IMR-90 (cell line): ENCODE measurements at regions not wholly inside any gene's neighbourhood (a gene's known extent, or its start where the extent isn't known, plus 50 kb on each side); places are given as distances from the start of the nearest gene placed in this dataset.

Source experiments
- ATAC-seq: fragments of 200-7000 bp; cut with Tn5 transposase; 2 replicates; pipeline ENCODE4 v1.9.1; 2020; ENCODE audit warnings: low read depth, mild to moderate bottlenecking, moderate library complexity
- BruUV-seq: library from RNA; stranded (reverse); fragments of 400-500 nt; replicated peaks from 2 replicates; lab custom pipeline; 2021; lab: Mats Ljungman, UMichigan
- CTCF ChIA-PET: fragments of 300-600 bp; formaldehyde crosslinking; extraction: SDS; loops from one replicate; lab custom pipeline; 2021; ENCODE audit warnings: antibody characterized with exemption; lab: Yijun Ruan, JAX
- POLR2A ChIA-PET: fragments of 300-600 bp; sonication (Branson Sonifier 250); formaldehyde crosslinking; loops from one replicate; lab custom pipeline; 2022; ENCODE audit warnings: antibody characterized with exemption; ENCODE audit not compliant: unreplicated experiment; lab: Charles Lee
- DNase-seq: peaks from one replicate; pipeline ENCODE4 v3.0.0; 2013
- H2AFZ ChIP-seq: replicated peaks from 2 replicates; pipeline ENCODE3; 2013; ENCODE audit warnings: low read length, mild to moderate bottlenecking; ENCODE audit not compliant: poor library complexity
- H2AK5ac ChIP-seq: 2 replicates; pipeline ENCODE4 v1.6.1; 2013; ENCODE audit warnings: low read depth, low read length, inconsistent platforms
- H2AK9ac ChIP-seq: replicated peaks from 2 replicates; pipeline ENCODE3; 2013; ENCODE audit warnings: mild to moderate bottlenecking, low read depth, low read length, moderate library complexity; ENCODE audit not compliant: poor library complexity
- H2BK120ac ChIP-seq: 2 replicates; pipeline ENCODE4 v1.6.1; 2013; ENCODE audit warnings: low read depth, low read length, inconsistent platforms
- H2BK15ac ChIP-seq: 3 replicates; pipeline ENCODE4 v1.6.1; 2013; ENCODE audit warnings: low read depth, low read length, inconsistent platforms
- H2BK20ac ChIP-seq: 2 replicates; pipeline ENCODE4 v1.6.1; 2013; ENCODE audit warnings: low read depth, mild to moderate bottlenecking, inconsistent platforms, low read length, moderate library complexity
- H2BK5ac ChIP-seq: 2 replicates; pipeline ENCODE4 v1.6.1; 2013; ENCODE audit warnings: mild to moderate bottlenecking, low read depth, low read length, inconsistent platforms; ENCODE audit not compliant: poor library complexity, severe bottlenecking
- H3K14ac ChIP-seq: replicated peaks from 2 replicates; pipeline ENCODE4 v1.6.1; 2013; ENCODE audit warnings: low read depth, low read length, inconsistent platforms
- H3K18ac ChIP-seq: 2 replicates; pipeline ENCODE4 v1.6.1; 2013; ENCODE audit warnings: low read depth, low read length, control low read depth
- H3K23ac ChIP-seq: 2 replicates; pipeline ENCODE4 v1.6.1; 2013; ENCODE audit warnings: low read depth, low read length, inconsistent platforms
- H3K27ac ChIP-seq: 2 replicates; pipeline ENCODE4 v1.5.1; 2013; ENCODE audit warnings: mild to moderate bottlenecking, control low read depth, low read length; ENCODE audit not compliant: insufficient read depth
- H3K27me3 ChIP-seq: 2 replicates; pipeline ENCODE4 v1.6.1; 2013; ENCODE audit warnings: low read length; ENCODE audit not compliant: control insufficient read depth, insufficient read depth
- H3K36me3 ChIP-seq: 2 replicates; pipeline ENCODE4 v1.6.1; 2013; ENCODE audit warnings: low read length, mixed read lengths; ENCODE audit not compliant: control insufficient read depth, insufficient read depth
- H3K4ac ChIP-seq: 2 replicates; pipeline ENCODE4 v1.6.1; 2013; ENCODE audit warnings: low read depth, low read length, inconsistent platforms
- H3K4me1 ChIP-seq: 2 replicates; pipeline ENCODE4 v1.6.1; 2013; ENCODE audit warnings: low read length, mixed read lengths; ENCODE audit not compliant: control insufficient read depth, insufficient read depth
- H3K4me2 ChIP-seq: 2 replicates; pipeline ENCODE4 v1.6.1; 2013; ENCODE audit warnings: low read depth, mild to moderate bottlenecking, control low read depth, low read length, moderate library complexity
- H3K4me3 ChIP-seq: 2 replicates; pipeline ENCODE4 v1.5.1; 2013; ENCODE audit warnings: low read depth, mild to moderate bottlenecking, control low read depth, low read length, moderate library complexity; ENCODE audit not compliant: insufficient read depth
- H3K56ac ChIP-seq: 2 replicates; pipeline ENCODE4 v1.6.1; 2013; ENCODE audit warnings: low read length, inconsistent platforms; ENCODE audit not compliant: insufficient read depth; ENCODE audit errors: extremely low read depth
- H3K79me1 ChIP-seq, 2 experiments: 2 replicates each; pipeline ENCODE4 v1.6.1; 2013; ENCODE audit warnings: low read length in 2 of 2, inconsistent platforms in 1 of 2, low read depth in 1 of 2
- H3K9ac ChIP-seq: 2 replicates; pipeline ENCODE4 v1.6.1; 2013; ENCODE audit warnings: low read depth, low read length, control low read depth
- H3K9me1 ChIP-seq: 2 replicates; pipeline ENCODE4 v1.6.1; 2013; ENCODE audit warnings: low read length, inconsistent platforms; ENCODE audit not compliant: insufficient read depth
- H3K9me3 ChIP-seq: 2 replicates; pipeline ENCODE4 v1.6.1; 2013; ENCODE audit warnings: low read length; ENCODE audit not compliant: control insufficient read depth, insufficient read depth
- H4K20me1 ChIP-seq: 2 replicates; pipeline ENCODE4 v1.6.1; 2013; ENCODE audit warnings: low read length, inconsistent platforms; ENCODE audit not compliant: insufficient read depth
- H4K5ac ChIP-seq: 2 replicates; pipeline ENCODE4 v1.6.1; 2013; ENCODE audit warnings: mild to moderate bottlenecking, low read depth, low read length, control low read depth
- H4K8ac ChIP-seq, 2 experiments: 2 replicates each; pipeline ENCODE4 v1.6.1; 2013; ENCODE audit warnings: low read depth in 2 of 2, low read length in 2 of 2, control low read depth in 1 of 2, inconsistent platforms in 1 of 2
- H4K91ac ChIP-seq: 2 replicates; pipeline ENCODE4 v1.6.1; 2013; ENCODE audit warnings: low read depth, low read length, inconsistent platforms; ENCODE audit not compliant: insufficient read depth
- CEBPB ChIP-seq: IDR thresholded peaks from 2 replicates; pipeline ENCODE4 v1.6.1; 2012; ENCODE audit warnings: low read depth, low read length, improper control_type of control experiment
- CHD1 ChIP-seq: IDR thresholded peaks from 2 replicates; pipeline ENCODE4 v1.6.1; 2012; ENCODE audit warnings: low read depth, low read length, improper control_type of control experiment
- CTCF ChIP-seq: conservative IDR thresholded peaks from 2 replicates; pipeline ENCODE4 v1.5.1; 2012; ENCODE audit warnings: mild to moderate bottlenecking, low read depth, low read length, improper control_type of control experiment
- ELK1 ChIP-seq: fragments of 150-350 bp; IDR thresholded peaks from 2 replicates; pipeline ENCODE4 v1.6.1; 2016; ENCODE audit warnings: low read depth, mild to moderate bottlenecking, low read length, moderate library complexity, borderline replicate concordance
- FOS ChIP-seq: fragments of 150-350 bp; IDR thresholded peaks from 2 replicates; pipeline ENCODE4 v1.6.1; 2016; ENCODE audit warnings: low read depth, low read length
- MAFK ChIP-seq: IDR thresholded peaks from 2 replicates; pipeline ENCODE4 v1.6.1; 2012; ENCODE audit warnings: low read depth, low read length, improper control_type of control experiment
- MXI1 ChIP-seq: IDR thresholded peaks from 2 replicates; pipeline ENCODE4 v1.6.1; 2012; ENCODE audit warnings: low read depth, mild to moderate bottlenecking, low read length, moderate library complexity, borderline replicate concordance
- NFE2L2 ChIP-seq: fragments of 150-350 bp; IDR thresholded peaks from 2 replicates; pipeline ENCODE4 v1.6.1; 2016; ENCODE audit warnings: low read depth, mild to moderate bottlenecking, low read length
- POLR2A ChIP-seq: IDR thresholded peaks from 2 replicates; pipeline ENCODE4 v1.6.1; 2012; ENCODE audit warnings: mild to moderate bottlenecking, low read depth, low read length
- RCOR1 ChIP-seq: IDR thresholded peaks from 2 replicates; pipeline ENCODE4 v1.6.1; 2012; ENCODE audit warnings: mild to moderate bottlenecking, low read length, improper control_type of control experiment; ENCODE audit not compliant: insufficient replicate concordance
- SMC3 ChIP-seq: fragments of 150-350 bp; IDR thresholded peaks from 2 replicates; pipeline ENCODE4 v1.6.1; 2016; ENCODE audit warnings: low read depth, mild to moderate bottlenecking, antibody characterized with exemption, low read length, moderate library complexity
- USF2 ChIP-seq: fragments of 150-350 bp; IDR thresholded peaks from 2 replicates; pipeline ENCODE4 v1.6.1; 2017; ENCODE audit warnings: mild to moderate bottlenecking, antibody characterized with exemption, low read length, low read depth
- WGBS, 2 experiments: methylation state at CpG; one replicate each; pipeline versions ENCODE4 v1.1.5 to v1.1.7; 2013; ENCODE audit warnings: missing lambda C conversion rate in 2 of 2; ENCODE audit not compliant: insufficient read length in 1 of 2; ENCODE audit errors: extremely low coverage in 2 of 2; 5-methylcytosine and 5-hydroxymethylcytosine counted together
- dilution Hi-C: fragments of 300-500 bp; cut with HindIII; formaldehyde crosslinking; loops from one replicate; pipeline ENCODE4 v1.14.3; 2018; ENCODE audit warnings: low sequenced_read_pairs; ENCODE audit not compliant: unreplicated experiment
- in situ Hi-C: fragments of 300-500 bp; cut with MboI; formaldehyde crosslinking; loops from 3 replicates; pipeline ENCODE4 v1.14.3; 2019; ENCODE audit warnings: low sequenced_read_pairs, inconsistent platforms, mixed read lengths
- intact Hi-C: fragments of 100-400 bp; cut with micrococcal nuclease; formaldehyde crosslinking; loops from 2 replicates; pipeline ENCODE4 v1.10.0; 2022

- Histone ChIP-seq H3K9me1 (no peaks in the 10 kb centered on the region), H3K27me3 (no peaks in the 10 kb centered on the region), H3K4me2 (no peak overlapping the region), H3K27ac (no peak overlapping the region), H2AK5ac (no peak overlapping the region), H3K4me1 (no peaks in the 10 kb centered on the region), H2AK9ac (no peak overlapping the region), H3K36me3 (no peaks in the 10 kb centered on the region), H3K23ac (no peak overlapping the region), H4K20me1 (no peaks in the 10 kb centered on the region), H2BK5ac (no peak overlapping the region), H3K9me3 (peaks cover 8% of the 10 kb centered on the region), H3K79me1 (no peaks in the 10 kb centered on the region), H3K4me3 (no peak overlapping the region), H4K5ac (no peak overlapping the region), H3K18ac (no peak overlapping the region), H3K56ac (no peak overlapping the region), H2BK20ac (no peak overlapping the region), H4K91ac (no peak overlapping the region), H2BK120ac (no peak overlapping the region), H4K8ac (no peak overlapping the region), H3K4ac (no peak overlapping the region), H3K9ac (no peak overlapping the region), H2BK15ac (no peak overlapping the region), H3K14ac (no peak overlapping the region), H2AFZ (no peak overlapping the region)
- dilution Hi-C loops (no loop called here), intact Hi-C loops (no loop called here), in situ Hi-C loops (no loop called here)
- no TSS peak for BruUV-seq
- ChIA-PET CTCF (interaction anchor here (0.6 kb wide), 1 partner anchor 26 kb away, joined by 3 read pairs; no protein-coding TSS in a partner anchor), POLR2A (interaction anchor here (0.6 kb wide), 1 partner anchor 77 kb away, joined by 4 read pairs; no protein-coding TSS in a partner anchor)
- TF ChIP-seq CTCF (no peak), FOS (no peak), SMC3 (no peak), RCOR1 (no peak), MAFK (no peak), CEBPB (no peak), MXI1 (no peak), POLR2A (no peak), ELK1 (no peak), USF2 (no peak), NFE2L2 (no peak), CHD1 (no peak)
- no peak for ATAC-seq
- WGBS, 2 experiments, result no CpG with 5 or more reads among the region's 2 CpGs
- no peak for DNase-seq
Observed at GRCh38 chr18:66066191-66066590, 315.4 kb downstream of the CDH7 start.
